Fibroblast of skin of abdomen (primary cell): ENCODE measurements at regions not wholly inside any gene's neighbourhood (a gene's known extent, or its start where the extent isn't known, plus 50 kb on each side); places are given as distances from the start of the nearest gene placed in this dataset.
"Not testable (repeated sequence)": the region's sequence is repeated elsewhere in the genome, so short reads cannot be mapped to it uniquely, and the experiment has no call there.

ENCODE experiments used
- DNase-seq: peaks from one replicate; pipeline ENCODE4 v3.0.0-alpha.2; 2013

- DNase-seq: no peak
Measured at GRCh38 chrX:56343219-56343618, 111.1 kb downstream of the KLF8 start.

- DNase-seq: no peak
Measured at GRCh38 chrX:56343664-56344063, 111.5 kb downstream of the KLF8 start.

GRCh38 chrX:56358145-56358544 is 126.0 kb downstream of the KLF8 start:
- DNase-seq: not testable (repeated sequence)

GRCh38 chrX:56365171-56365570 is 133.0 kb downstream of the KLF8 start:
- DNase-seq: not testable (repeated sequence)

- no peak for DNase-seq
Measured at GRCh38 chrX:56366901-56367300, 134.7 kb downstream of the KLF8 start.

- no peak for DNase-seq
Measured at GRCh38 chrX:56368962-56369361, 136.8 kb downstream of the KLF8 start.

GRCh38 chrX:56379984-56380780 is 148.0 kb downstream of the KLF8 start:
- not testable (repeated sequence) for DNase-seq

- no peak for DNase-seq
Measured at GRCh38 chrX:56382278-56382677, 150.1 kb downstream of the KLF8 start.

- no peak for DNase-seq
Measured at GRCh38 chrX:56385336-56385735, 153.2 kb downstream of the KLF8 start.

- no peak for DNase-seq
Measured at GRCh38 chrX:56385960-56386359, 153.8 kb downstream of the KLF8 start.

GRCh38 chrX:56397636-56398035 is 165.5 kb downstream of the KLF8 start:
- DNase-seq: no peak

- no peak for DNase-seq
Measured at GRCh38 chrX:56402207-56402606, 161.2 kb upstream of the UBQLN2 start.

GRCh38 chrX:56429581-56429980 is 133.8 kb upstream of the UBQLN2 start:
- DNase-seq: no peak

- not testable (repeated sequence) for DNase-seq
Measured at GRCh38 chrX:56451981-56452380, 111.4 kb upstream of the UBQLN2 start.

GRCh38 chrX:56462389-56462788 is 101.0 kb upstream of the UBQLN2 start:
- DNase-seq: peak; percentile 0

GRCh38 chrX:56468441-56468840 is 95.0 kb upstream of the UBQLN2 start:
- DNase-seq: no peak

GRCh38 chrX:56494923-56495322 is 68.5 kb upstream of the UBQLN2 start:
- DNase-seq: not testable (repeated sequence)

- DNase-seq: no peak
Measured at GRCh38 chrX:56498756-56499155, 64.7 kb upstream of the UBQLN2 start.

- DNase-seq: no peak
Measured at GRCh38 chrX:56499372-56499771, 64.1 kb upstream of the UBQLN2 start.

- DNase-seq: peak; percentile 1
Measured at GRCh38 chrX:56503941-56504673, 59.3 kb upstream of the UBQLN2 start.

- DNase-seq: no peak
Measured at GRCh38 chrX:56505866-56506265, 57.6 kb upstream of the UBQLN2 start.
